Bone marrow (tissue), 2 donors: ENCODE measurements at regions not wholly inside any gene's neighbourhood (a gene's known extent, or its start where the extent isn't known, plus 50 kb on each side); places are given as distances from the start of the nearest gene placed in this dataset.
"Not testable (repeated sequence)": the region's sequence is repeated elsewhere in the genome, so short reads cannot be mapped to it uniquely, and the experiment has no call there.

Experiments
- DNase-seq, 2 donors: peaks; one replicate each; lab custom pipeline; 2025; lab: John Stamatoyannopoulos, UW

DNA sequence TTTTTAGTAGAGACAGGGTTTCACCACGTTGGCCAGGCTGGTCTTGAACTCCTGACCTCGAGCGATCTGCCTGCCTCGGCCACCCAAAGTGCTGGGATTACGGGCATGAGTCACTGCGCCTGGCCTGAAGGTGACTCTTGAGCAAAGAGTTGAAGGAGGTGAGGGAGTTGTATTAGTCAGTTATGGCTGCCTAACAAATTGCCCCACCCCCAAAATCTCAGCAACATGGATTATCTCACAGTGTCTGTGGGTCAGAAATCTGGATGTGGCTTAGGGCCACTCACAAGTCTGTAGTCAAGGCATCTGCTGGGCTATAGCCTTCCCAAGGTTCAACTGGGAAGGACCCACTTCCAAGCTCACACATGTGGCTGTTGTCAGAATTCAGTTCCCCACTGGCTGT is 52.8 kb upstream of the ADGRE5 start:
- no peak for DNase-seq

DNA sequence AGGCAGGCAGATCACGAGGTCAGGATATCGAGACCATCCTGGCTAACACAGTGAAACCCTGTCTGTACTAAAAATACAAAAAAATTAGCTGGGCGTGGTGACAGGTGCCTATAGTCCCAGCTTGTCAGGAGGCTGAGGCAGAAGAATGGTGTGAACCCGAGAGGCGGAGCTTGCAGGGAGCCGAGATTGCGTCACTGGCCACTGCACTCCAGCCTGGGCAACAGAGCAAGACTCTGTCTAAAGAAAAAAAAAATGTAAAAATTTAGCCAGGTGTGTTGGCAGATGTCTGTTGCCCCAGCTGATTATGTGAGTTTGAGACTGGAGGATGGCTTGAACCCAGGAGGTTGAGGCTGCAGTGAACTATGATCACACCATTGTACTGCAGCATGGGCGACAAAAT is 54.2 kb upstream of the ADGRE5 start:
- not testable (repeated sequence) for DNase-seq

DNA sequence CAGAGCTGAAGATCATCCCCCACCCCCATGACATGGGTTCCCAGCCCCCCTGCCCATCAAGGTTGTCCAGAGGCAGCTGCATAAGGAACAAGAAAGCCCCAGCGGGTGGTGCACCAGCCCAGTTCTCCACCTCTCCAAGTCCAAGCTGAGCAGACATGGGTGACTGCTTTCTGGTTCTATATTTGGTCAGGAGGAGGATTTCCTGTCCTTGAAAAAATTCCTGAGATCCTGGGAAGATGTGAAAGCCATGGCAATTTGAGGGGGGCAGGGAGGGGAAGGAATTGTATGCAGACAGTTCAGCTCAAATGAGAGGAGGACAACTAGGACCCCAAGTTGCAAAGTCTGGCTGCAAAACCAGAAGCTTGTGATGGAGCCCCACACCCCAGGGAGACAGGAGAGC is 55.4 kb upstream of the ADGRE5 start:
- no peak for DNase-seq

DNA sequence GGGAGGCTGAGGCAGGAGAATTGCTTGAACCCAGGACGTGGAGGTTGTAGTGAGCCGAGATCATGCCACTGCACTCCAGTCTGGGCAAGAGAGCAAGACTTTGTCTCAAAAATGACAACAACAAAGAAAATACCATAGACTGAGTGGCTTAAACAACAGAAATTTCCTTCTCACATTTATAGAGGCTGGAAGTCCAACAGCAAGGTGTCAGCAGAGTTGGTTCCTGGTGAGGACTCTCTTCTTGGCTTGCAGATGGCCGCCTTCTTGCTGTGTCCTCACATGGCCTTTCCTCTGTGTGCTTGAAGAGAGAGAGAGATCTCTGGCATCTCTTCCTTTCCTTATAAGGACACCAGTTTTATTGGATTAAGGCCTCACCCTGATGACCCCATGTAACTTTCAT is 56.1 kb upstream of the ADGRE5 start:
- no peak for DNase-seq

DNA sequence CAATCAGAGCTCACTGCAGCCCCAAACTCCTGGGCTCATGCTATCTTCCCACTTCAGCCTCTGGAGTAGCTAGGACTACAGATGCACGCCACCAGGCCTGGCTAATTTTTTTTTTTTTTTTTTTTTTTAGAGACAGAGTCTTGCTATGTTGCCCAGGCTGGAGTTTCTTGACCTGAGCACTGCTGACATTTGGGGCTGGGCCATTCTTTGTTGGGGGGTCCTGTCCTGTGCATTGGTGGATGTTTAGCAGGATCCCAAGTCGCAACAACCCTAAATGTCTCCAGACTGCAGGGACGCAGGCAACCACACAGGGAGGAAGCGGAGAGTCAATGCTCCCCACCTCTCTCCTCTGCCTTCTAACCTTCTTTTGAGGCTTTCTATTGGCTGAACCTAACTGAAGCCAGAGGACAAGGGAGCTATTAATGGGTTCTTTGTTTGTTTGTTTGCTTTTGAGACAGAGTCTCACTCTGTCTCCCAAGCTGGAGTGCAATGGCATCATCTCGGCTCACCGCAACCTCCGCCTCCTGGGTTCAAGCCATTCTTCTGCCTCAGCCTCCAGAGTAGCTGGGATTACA is 58.3 kb upstream of the ADGRE5 start:
- DNase-seq = no peak

DNA sequence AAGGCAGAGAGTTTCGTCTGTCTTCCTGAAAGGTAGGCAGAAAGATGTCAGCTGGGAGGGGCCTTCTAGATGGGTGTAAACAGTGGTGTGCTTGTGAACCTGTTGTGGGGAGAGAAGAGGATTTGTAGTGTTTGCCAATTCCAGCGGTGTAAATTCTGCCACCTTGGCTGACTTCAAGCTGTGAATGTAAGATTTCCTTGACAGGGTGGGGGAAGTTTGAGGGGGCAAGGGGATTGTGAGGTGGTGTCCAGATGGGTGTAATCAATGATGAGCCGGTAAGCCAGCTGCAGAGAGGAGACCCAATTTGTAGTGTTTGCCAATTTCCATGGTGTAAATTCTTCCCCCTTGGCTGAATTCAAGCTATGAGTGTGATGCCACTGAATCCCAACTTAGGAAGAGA is 61.0 kb upstream of the ADGRE5 start:
- no peak for DNase-seq

DNA sequence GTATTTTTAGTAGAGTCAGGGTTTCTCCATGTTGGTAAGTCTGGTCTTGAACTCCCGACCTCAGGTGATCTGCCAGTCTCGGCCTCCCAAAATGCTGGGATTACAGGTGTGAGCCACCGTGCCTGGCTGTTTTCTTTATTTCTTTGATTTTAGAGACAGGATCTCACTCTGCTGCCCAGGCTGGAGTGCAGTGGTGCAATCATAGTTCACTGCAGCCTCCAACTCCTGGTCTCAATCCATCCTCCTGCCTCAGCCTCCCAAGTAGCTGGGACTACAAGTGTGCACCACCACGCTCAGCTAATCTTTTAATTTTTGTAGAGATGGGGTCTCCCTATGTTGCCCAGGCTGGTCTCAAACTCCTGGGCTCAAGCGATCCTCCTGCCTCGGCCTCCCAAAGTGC is 61.5 kb upstream of the ADGRE5 start:
- DNase-seq = not testable (repeated sequence)

DNA sequence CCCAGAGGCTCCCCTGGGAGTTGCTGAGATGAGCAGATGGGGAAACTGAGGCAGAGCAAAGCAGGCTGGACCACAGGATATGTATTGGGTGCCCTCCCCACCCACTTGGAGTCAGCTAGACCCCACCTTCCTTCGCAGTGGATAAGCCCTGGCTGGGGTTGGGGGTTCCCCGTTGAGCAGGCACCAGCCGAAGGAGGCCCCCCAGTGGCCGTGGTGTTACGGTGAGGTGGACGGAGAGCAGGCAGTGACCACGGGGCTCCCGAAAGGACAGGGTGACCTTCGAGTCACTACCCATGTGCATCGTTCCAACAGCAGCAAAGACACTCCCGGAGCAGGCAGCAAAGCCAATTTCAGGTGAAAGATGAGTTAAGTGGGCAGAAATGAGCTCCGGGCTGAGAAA is 62.4 kb upstream of the ADGRE5 start:
- DNase-seq = no peak

DNA sequence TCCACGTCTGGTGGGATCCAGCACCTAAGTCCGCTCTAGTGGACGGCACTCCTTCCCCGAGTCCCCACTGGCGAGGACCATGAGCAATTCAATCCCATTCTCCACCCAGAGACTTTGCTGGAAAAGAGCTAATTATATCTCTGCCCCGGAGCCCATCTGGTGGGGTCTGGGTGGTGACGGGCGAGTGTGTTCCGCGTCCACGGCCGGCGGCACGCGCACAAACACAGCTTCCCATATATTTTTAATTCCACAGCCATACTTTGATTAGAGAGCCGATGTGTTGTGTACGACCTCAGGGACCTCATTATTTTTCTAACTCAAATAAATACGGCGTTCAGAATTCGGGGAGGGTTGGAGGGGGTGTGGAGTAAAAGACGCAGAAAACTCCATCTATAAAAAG is 64.1 kb upstream of the ADGRE5 start:
- DNase-seq = no peak

DNA sequence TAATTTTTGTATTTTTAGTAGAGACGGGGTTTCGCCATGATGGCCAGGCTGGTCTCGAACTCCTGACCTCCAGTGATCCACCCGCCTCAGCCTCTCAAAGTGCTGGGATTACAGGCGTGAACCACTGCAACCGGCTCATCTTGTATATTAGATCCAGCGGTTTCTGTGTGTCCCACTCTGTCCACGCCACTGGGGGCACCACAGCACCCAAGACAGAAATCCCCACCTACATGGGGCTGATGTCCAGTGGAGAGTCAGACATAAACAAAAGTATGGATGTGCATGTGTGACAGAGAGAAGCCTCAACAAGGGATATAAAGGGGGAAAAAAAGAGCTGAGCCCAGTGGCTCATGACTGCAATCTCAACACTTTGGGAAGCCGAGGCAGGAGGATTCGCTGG is 65.8 kb upstream of the ADGRE5 start:
- DNase-seq = no peak

DNA sequence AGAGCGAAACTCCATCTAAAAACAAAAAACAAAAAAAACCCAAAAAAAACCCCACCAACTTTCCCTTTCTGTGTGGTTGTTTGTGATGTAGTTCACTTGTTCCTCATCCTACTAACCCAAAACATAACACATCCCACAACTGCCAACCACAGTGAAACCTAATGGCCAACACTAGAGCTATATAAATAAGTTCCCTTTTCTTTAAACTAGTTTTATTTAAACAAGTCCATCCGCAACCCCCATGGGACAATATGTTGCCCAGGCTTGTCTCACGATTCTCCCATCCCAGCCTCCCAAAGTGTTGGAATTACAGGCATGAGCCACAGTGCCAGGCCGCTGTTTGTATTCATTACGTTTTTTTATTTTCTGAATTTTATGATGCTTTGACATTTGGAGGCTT is 71.2 kb upstream of the ADGRE5 start:
- DNase-seq = no peak

DNA sequence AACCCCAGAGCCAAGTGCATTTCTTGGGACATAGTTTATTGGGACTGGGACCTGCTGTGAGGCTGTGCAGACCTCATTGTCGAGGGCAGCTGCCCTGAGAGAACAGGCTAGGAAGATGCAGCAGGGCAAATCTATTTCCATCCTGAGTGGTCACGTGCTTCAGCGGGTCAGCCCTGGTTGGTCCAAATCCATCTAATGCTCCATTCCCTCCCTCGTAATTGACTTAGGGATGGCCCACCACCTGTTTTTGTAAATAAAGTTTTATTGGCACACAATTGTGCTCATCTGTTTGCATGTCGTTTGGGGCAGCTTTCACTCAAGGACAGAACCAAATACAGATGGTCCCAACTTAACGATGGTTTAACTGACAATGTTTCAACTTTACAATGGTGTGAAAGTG is 75.5 kb upstream of the ADGRE5 start:
- no peak for DNase-seq

DNA sequence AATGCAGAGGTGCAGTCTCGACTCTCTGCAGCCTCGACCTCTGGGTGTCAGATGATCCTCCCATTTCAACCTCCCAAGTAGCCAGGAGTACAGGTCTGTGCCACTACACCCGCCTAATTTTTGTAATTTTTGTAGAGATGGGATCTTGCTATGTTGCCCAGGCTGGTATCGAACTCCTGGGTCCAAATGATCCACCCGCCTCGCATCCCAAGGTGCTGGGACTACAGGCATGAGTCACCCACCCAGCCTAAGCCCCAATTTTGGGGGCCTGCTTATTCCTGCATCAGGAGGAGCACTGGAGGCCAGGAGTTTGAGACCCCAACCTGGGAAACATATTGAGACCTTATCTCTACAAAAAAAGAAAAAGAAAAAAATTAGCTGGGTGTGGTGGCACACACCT is 80.1 kb upstream of the ADGRE5 start:
- DNase-seq = no peak

DNA sequence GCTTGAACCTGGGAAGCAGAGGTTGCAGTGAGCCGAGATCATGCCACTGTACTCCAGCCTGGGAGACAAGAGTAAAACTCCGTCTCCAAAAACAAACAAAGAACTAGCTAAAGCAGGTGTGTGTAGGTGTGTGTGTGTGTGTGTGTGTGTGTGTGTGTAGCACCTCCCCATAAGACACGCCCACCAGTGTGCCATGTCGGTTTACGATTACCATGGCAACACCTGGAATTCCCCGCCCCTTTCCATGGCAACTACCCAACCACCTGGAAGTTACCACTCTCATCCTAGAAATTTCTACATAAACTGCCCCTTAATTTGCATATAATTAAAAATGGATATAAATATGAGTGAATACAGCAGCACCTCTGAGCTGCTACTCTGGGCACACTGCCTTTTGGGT is 80.9 kb upstream of the ADGRE5 start:
- no peak for DNase-seq

DNA sequence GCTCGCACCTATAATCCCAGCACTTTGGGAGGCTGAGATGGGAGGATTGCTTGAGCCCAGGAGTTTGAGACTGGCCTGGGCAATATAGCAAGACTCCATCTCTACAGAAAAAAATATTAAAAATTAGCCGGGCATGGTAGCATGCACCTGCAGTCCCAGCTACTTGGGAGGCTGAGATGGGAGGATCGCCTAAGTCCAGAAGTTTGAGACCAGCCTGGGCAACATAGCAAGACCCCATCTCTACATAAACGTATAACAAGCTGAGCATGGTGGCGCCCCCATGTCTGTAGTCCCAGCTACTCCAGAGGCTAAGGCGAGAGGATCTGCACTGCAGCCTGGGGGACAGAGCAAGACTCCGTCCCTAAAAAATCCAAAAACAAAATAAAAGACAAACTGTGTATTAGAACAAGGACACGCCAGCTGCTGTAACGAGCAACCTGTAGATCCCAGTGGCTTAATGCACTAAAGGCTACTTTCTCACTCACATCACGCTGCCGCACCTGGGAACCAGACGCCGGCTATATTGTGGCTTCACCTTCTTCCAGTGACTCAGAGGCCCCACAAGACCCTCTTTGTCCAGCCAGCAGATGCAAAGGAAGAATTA is 81.9 kb upstream of the ADGRE5 start:
- not testable (repeated sequence) for DNase-seq

DNA sequence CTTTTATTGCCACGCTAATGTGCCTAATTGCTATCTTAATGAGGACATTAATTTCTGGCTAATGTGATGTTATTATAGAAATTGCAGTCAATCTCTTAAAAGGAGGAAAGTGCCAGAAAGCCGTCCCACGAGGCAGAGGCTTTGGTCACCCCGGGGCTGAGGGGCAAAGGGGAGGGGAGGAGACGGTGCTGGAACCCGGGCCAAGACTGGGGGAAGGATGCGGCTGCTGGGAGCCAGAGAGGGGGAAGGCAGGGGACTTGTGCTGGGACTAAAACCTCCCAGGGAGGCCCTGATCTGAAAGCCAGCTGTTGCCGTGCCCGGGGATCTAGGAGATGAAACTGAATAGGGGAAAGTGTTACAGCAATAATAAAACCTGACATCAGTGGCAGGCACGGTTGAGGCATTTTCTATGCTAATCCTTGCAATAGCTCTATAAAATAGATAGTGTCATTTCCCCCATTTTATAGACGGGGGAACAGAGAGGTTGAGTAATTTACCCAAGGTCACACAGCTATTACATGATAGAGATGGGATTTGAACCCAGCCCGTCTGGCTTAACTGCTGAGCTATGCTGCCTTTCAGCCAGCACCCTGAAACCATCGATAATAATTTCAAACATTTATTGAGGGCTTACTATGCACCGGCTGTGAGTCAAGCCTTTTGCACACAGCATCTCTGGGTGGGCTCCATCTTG is 83.2 kb upstream of the ADGRE5 start:
- DNase-seq = not testable (repeated sequence)

DNA sequence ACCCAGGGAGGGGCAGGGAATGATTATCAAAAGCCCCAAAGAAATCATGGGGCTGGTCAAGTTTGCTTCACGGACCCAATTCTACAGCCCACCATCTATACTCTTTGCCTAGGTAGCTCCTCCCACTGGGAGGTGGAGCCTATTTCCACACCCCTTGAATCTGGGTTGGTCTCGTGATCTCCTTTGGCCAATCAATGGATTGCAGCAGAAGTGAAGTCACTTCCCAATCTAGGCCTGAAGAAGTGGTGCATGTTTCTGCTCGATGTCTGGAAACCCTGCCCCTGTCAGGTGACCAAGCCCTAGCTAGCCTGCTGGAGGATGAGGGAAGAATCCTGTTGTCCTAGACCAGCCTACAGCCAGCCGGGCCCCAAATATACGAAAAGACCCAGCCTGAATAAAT is 86.3 kb upstream of the ADGRE5 start:
- DNase-seq = not testable (repeated sequence)

DNA sequence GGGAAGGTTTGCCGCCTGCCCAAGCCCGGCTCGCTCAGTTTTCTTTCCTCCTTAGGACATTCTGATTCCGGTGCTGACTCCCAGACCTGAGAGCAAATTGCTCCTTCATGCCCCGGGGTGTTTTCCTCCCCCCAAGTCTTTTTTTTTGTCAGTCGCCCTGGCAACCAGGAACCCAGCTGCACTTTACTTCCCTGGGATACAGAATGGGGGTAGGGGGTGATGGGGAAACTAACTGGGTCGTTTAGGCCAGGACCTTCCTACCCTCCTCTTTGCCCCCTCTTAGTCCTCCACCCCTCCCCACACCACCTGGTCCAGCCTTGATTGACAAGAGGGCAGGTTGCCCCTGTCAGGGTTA is 87.5 kb upstream of the ADGRE5 start:
- not testable (repeated sequence) for DNase-seq

DNA sequence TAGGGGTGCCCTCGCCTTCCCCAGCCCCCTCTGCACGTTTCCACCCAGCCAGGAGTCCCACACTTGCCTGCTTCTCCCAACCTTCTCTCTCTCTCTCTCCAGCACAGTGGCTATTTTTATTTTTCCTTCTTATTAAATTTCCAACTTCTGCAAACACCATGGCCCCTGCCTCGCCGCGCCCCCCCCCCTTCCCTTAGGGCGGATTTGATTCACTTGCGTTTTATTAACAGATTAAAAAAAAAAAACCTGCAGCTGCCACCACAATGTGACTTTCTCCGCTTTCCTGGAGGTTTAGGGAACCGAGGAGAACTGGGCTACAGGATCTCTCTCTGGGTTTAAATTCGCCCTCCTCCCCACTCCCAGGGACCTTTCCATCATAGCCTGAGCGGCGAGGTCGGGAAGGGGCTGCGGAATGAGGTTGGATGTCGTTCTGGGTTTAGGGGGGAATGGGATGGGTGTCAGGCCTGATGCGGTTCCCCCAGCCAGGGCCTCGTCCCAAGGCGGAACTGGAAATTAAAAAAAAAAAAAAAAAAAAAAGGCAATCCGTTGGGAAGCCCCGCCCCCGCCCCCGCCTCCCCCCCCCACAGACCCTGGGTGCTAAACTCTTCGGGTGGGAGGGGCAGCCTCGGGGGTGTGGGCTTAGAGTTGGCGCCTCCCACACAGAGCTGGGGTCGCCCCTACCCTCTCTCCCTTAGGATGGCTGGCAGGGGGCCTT is 87.3 kb upstream of the ADGRL1 start:
- DNase-seq = not testable (repeated sequence)

DNA sequence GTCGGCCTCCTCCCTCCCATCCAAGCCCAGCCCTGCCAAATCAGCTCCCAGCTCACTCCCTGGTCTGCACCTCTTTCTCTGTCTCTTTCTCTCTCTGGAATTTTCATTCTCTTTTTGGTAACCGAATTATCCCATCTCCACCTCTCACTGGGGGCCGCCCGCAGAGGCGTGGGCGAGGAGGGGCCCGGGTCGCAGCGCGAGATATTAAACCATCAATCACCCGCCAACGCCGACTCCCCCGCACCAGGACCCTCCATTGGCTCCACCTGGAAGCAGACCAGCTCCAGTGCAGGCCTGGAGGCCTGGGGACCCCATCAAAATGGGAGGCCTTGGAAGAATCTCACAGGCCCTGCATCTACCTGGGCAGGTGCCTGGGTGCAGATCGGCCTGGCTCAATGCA is 83.8 kb upstream of the ADGRL1 start:
- DNase-seq = not testable (repeated sequence)

DNA sequence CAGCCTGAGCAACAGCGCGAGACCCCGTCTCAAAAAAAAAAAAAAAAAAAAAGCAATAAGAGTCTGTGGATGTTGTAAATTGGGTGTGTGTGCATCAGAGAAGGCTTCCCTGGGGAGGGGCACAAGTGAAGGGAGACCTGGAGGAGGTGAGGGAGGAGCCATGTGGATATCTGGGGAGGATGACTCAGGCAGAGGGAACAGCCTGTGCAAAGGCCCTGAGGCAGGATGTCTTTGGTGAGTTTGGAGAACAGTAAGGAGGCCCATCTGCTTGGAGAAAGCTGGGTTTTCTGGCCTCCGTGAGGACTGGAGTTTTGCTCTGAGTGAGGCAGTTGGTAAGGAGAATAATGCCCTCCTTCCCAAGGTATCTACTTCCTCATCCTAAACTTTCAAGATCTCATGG is 81.9 kb upstream of the ADGRL1 start:
- not testable (repeated sequence) for DNase-seq

DNA sequence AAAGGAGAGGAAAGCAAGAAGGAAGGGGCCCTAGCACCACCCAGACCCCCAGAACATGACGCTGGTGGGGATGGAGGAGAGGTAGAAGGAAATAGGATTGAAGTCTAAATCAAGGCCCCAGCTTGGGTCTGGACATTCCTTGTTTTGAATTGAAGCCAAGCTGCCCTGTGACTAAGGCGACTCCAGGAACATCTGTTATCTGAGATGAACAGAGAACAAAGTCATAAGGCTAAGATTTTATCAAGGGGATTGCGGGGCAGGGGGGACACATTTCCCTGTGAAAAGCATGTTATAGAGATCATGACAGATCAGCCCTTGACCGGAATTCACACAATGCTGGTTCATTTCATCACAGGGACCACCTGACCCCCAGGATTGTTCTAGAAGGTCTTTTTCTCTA is 80.6 kb upstream of the ADGRL1 start:
- DNase-seq = not testable (repeated sequence)

DNA sequence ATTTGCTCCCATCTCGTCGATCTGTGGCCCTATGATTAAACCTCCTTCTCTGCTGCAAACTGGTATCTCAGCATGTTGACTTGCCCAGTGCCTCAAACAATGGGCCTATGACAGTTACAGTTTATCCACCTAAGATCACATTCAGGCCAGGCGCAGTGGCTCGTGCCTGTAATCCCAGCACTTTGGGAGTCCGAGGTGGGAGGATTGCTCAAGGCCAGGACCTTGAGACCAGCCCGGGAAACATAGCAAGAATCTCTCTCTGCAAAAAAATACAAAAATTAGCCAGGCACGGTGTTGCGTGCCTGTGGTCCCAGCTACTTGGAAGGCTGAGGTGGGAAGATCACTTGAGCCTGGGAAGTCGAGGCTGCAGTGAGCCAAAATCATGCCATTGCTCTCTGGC is 79.8 kb upstream of the ADGRL1 start:
- DNase-seq = not testable (repeated sequence)
